GM18951 (cell line): ENCODE measurements at regions not wholly inside any gene's neighbourhood (a gene's known extent, or its start where the extent isn't known, plus 50 kb on each side); places are given as distances from the start of the nearest gene placed in this dataset.

Experiments
- POLR2A ChIP-seq: IDR thresholded peaks from 4 replicates; pipeline ENCODE4 v1.6.1; 2011; ENCODE audit warnings: mild to moderate bottlenecking; ENCODE audit not compliant: insufficient read length, insufficient read depth; ENCODE audit errors: extremely low read depth
- in situ Hi-C: fragments of 300-500 bp; cut with MboI; formaldehyde crosslinking; loops from one replicate; pipeline ENCODE4 v1.12.0; 2022; ENCODE audit warnings: low sequenced_read_pairs, mixed read lengths, inconsistent platforms; ENCODE audit not compliant: unreplicated experiment

DNA sequence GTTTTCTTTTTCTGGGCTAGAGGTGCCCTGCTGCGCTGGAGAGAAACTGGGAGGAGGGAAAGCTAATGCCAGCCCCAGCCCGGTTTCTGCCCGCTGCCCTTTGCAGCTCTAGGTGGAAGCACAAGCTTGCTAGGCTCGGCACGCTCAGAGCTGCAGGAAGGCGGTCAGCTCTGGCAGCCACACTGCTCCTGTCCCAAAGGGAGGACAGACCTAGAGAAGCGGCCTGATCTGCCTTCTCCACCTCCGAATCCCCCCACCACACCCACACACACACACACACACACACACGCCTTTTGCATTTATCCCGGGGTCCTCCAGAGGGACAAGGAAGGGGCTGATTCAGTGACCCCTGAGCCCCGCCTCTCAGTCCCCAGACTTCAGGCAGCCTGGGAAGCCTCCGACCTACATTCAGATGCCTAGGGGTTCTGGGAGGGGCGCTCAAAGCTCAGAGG lies 418.1 kb downstream of the SOX9 start:
- in situ Hi-C loops: loop anchor here (25.0 kb wide), 3 partner anchors 427 to 1902 kb away; partner anchors contain the start of gene SOX9
- no peak for TF ChIP-seq POLR2A

DNA sequence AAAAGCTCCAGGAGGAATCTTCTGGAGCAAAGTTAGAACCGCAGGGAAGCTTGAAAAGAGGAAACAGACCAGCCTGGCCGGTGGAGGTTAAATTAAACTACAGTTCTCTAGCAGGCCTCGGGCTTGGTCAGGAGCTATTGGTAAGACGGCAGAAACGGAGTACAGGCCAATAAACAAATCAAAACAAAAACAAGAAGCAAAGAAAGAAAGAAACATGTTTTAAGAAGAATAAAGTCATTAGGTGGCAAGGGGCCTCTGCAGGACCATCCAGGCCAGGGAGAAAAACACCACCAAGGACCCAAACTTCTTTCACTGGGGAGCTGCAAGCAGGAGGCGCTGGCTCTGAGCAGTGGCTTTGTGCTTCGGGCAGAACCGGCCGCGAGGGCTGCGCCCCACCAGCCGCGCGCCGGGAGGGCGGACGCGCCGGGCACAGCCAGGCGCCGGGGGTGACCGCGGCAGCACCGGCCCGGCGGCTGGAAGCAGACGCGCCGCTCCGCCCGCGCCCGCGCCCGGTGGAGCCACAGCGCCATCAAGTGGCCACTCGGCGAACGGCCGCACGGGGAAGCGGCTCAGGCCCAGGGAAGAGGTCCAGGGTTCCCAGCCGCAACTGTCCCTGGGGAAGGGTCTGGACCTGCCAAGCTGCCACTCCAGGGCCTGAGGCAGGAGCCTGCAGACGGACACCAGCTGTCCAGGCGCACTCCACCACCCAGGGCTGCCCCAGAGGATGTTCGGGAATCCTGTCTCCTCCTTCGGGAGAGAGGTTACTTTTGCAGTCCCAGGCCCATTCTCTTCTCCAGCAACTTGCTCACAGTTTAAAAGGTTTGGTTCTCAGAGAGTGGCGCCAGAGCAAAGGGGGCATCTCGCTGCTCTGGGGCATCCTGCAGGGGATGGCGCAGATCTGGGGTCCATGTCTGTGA lies 419.4 kb downstream of the SOX9 start:
- no peak for TF ChIP-seq POLR2A
- in situ Hi-C loops: loop anchor here (25.0 kb wide), 3 partner anchors 428 to 1903 kb away; partner anchors contain the start of gene SOX9

DNA sequence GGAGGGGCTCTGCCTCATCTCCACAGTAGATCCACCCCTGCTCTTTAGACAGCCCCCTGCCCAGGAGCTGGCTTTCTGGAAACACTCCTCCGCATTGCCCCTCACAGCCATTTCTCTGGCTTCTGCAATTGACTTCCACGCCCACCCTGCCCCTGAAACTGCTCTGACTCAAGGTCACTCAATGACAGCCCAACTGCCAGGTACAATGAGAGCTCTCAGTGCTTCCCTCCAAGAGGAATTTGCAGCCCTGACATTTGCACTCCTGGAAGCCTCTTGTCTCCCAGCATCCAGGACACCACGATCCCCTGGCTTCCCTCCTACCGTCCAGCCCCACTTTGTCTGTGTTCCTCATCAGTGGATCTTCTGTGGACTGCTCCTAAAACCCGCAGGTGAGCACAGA lies 421.5 kb downstream of the SOX9 start:
- TF ChIP-seq POLR2A: no peak
- in situ Hi-C loops: loop anchor here (25.0 kb wide), 3 partner anchors 430 to 1905 kb away; partner anchors contain the start of gene SOX9

GRCh38 chr17:72545766-72546165 lies 424.9 kb downstream of the SOX9 start:
- in situ Hi-C loops: loop anchor here (25.0 kb wide), 3 partner anchors 433 to 1908 kb away; partner anchors contain the start of gene SOX9

DNA sequence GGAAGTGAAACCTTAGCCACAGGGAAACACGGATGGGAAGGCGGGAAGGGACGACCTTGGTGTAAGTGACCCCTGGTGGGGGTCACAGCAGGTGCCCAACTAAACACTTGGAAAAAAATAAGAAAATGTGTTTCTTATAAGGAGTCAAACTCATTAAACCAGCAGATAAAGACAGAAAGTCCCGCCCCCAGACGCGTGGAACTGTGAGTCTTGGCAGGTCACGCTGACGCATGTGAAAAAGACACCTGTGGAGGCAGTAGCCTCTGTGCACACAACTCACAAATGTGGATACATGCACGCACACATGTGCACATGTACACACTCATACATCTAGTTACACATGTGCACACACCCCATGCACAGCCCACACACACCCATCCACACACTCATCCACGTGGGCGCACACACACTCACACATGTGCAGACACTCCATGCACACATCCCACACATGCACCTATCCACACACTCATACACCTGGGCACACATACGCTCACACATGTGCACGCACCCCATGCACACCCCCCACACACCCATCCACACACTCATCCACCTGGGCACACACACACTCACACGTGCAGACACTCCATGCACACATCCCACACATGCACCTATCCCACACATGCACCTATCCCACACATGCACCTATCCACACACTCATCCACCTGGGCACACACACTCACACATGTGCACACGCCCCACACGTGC lies 432.4 kb downstream of the SOX9 start:
- in situ Hi-C loops: loop anchor here (25.0 kb wide), 1 partner anchor 809 kb away; no protein-coding TSS in a partner anchor
- TF ChIP-seq POLR2A: no peak

More at GRCh38 chr17:72545766-72546165, 424.9 kb downstream of the SOX9 start:
- TF ChIP-seq POLR2A: no peak

DNA sequence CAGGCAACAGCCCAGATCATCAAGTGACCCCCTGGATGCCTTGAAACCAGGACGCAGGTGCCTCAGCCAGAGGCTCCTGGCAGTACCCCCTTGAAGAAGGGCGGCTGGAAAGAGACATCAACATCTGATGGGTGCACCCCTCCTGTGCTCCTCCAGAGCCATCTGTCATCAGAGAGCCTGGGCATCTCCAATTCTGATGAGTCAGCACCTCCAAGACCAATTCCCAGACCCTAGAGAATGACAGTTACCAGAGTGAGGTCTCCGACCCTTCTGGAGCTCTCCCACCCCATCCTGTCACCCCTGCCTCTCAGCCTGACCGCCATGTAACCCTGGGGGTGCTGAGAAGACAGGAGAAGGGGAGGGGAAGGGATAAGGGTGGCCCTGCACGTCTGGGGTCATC lies 433.7 kb downstream of the SOX9 start:
- no peak for TF ChIP-seq POLR2A
- in situ Hi-C loops: loop anchor here (25.0 kb wide), 1 partner anchor 808 kb away; no protein-coding TSS in a partner anchor

- no peak for TF ChIP-seq POLR2A
- in situ Hi-C loops: loop anchor here (25.0 kb wide), 1 partner anchor 807 kb away; no protein-coding TSS in a partner anchor
Measured at GRCh38 chr17:72555052-72555451, 434.2 kb downstream of the SOX9 start.

- in situ Hi-C loops: loop anchor here (25.0 kb wide), 1 partner anchor 805 kb away; no protein-coding TSS in a partner anchor
- TF ChIP-seq POLR2A: no peak
Measured at GRCh38 chr17:72556944-72557826, 436.4 kb downstream of the SOX9 start.

DNA sequence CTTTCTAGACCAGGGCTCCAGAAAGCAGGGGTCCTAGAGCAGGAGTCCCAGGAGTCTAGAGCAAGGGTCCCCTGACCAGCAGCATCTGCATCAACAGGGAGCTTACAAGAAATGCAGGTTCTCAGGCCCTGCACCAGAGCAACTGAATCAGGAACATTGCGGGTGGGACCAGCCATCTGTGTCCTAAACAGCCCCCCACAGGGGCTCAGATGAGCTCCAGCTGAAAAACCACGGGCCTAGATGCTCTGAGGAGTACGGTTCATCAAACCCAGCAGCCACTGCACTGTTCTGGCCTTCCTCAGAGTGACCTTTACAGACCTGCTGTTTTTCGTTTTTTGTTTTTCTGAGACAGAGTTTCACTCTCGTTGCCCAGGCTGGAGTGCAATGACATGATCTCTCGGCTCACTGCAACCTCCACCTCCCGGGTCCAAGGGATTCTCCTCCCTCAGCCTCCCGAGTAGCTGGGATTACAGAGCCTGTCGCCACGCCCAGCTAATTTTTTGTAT lies 438.2 kb downstream of the SOX9 start:
- no peak for TF ChIP-seq POLR2A
- in situ Hi-C loops: loop anchor here (25.0 kb wide), 1 partner anchor 803 kb away; no protein-coding TSS in a partner anchor

DNA sequence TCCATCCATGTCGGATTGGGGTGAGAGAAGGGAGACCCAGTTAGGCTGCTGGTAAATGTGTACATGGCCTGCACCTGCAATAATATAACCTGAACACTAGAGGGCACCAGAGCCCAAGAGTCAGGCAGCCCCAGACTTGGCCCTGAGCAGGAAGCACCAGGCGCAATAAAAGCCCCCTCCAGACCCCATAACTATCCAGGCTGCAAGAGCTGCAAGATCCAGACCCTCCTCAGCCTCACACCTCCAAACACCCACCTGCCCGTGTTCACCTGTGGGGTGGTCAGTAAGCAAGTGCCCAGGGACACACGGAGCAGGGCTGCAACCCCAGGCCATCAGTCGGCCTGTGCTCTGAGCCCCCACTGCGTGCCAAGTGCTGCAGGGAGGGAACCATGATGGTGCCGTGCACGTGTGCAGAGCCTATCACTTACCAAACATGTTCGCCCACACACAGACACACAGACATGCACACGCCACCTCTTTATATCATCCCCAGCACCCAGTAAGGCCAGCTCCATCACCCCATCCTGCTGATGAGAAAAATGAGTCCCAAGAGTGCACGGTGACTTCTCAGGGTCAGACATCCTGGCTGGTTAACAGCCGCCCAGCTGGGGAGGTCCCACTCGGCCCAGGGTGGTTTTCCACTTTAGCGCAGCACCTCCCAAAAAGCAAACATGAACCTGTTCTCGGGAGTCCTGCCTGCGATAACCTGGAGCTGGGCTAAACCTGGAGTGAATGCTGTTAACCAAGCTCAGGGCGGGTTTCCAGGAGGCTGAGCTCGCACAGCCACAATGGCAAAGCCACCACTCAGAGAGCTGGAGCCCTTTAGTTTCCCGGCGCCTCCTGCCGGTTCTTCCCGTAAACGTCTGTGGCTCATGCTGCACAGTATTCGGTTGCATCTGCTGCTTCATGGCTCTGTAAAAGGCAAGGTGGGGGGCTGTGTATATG lies 439.8 kb downstream of the SOX9 start:
- in situ Hi-C loops: loop anchor here (25.0 kb wide), 1 partner anchor 802 kb away; no protein-coding TSS in a partner anchor
- TF ChIP-seq POLR2A: no peak

- no peak for TF ChIP-seq POLR2A
- in situ Hi-C loops: loop anchor here (25.0 kb wide), 1 partner anchor 801 kb away; no protein-coding TSS in a partner anchor
Measured at GRCh38 chr17:72561266-72561665, 440.4 kb downstream of the SOX9 start.
